Mucosa of rectum (tissue), 2 donors: ENCODE measurements at regions not wholly inside any gene's neighbourhood (a gene's known extent, or its start where the extent isn't known, plus 50 kb on each side); places are given as distances from the start of the nearest gene placed in this dataset.
A peak's percentile ranks its signal among the peaks of the same experiment; 100 is the strongest.

Source experiments
- H3K27ac ChIP-seq, 2 donors: one replicate each; pipeline ENCODE4 v1.7.0; 2013; ENCODE audit warnings: inconsistent platforms in 2 of 2, low read depth in 2 of 2, low read length in 2 of 2
- H3K27me3 ChIP-seq, 2 donors: one replicate each; pipeline ENCODE4 v1.7.0; 2013; ENCODE audit warnings: low read length in 2 of 2; ENCODE audit not compliant: control insufficient read depth in 2 of 2, insufficient read depth in 2 of 2
- H3K36me3 ChIP-seq, 2 donors: one replicate each; pipeline ENCODE4 v1.7.0; 2013; ENCODE audit warnings: low read length in 2 of 2; ENCODE audit not compliant: control insufficient read depth in 2 of 2, insufficient read depth in 2 of 2
- H3K4me1 ChIP-seq, 2 donors: one replicate each; pipeline ENCODE4 v1.7.0; 2013; ENCODE audit warnings: low read length in 2 of 2, mild to moderate bottlenecking in 1 of 2; ENCODE audit not compliant: control insufficient read depth in 2 of 2, insufficient read depth in 2 of 2
- H3K4me3 ChIP-seq, 2 donors: one replicate each; pipeline ENCODE4 v1.7.0; 2013; ENCODE audit warnings: low read length in 2 of 2
- H3K9ac ChIP-seq, 2 donors: one replicate each; pipeline ENCODE4 v1.7.0; 2013; ENCODE audit warnings: low read length in 2 of 2, low read depth in 1 of 2, mild to moderate bottlenecking in 1 of 2
- H3K9me3 ChIP-seq, 2 donors: one replicate each; pipeline ENCODE4 v1.7.0; 2013; ENCODE audit warnings: low read length in 2 of 2; ENCODE audit not compliant: control insufficient read depth in 2 of 2
- donor health status: healthy.
- donor health status: Normal muscosa, but diverticular disease.

- Histone ChIP-seq H3K9me3 (no peaks in the 10 kb centered on the region), H3K4me1 (no peaks in the 10 kb centered on the region), H3K4me3 (no peak overlapping the region), H3K36me3 (no peaks in the 10 kb centered on the region), H3K9ac (no peak overlapping the region), H3K27ac (no peak overlapping the region), H3K27me3 (no peaks in the 10 kb centered on the region)
Measured at GRCh38 chr7:54827734-54828133, 68.7 kb upstream of the SEC61G start.

- no peaks in the 10 kb centered on the region for H3K4me1 ChIP-seq
- no peak overlapping the region for H3K27ac ChIP-seq
- H3K9me3 ChIP-seq, result no peaks in the 10 kb centered on the region
- no peak overlapping the region for H3K4me3 ChIP-seq
- H3K27me3 ChIP-seq, result no peaks in the 10 kb centered on the region
- H3K9ac ChIP-seq, result no peak overlapping the region
- H3K36me3 ChIP-seq, result no peaks in the 10 kb centered on the region
Measured at GRCh38 chr7:54831046-54831643, 72.1 kb upstream of the SEC61G start.

GRCh38 chr7:54831644-54832095 lies 72.7 kb upstream of the SEC61G start:
- Histone ChIP-seq H3K9me3 (no peaks in the 10 kb centered on the region), H3K36me3 (no peaks in the 10 kb centered on the region), H3K9ac (no peak overlapping the region), H3K4me1 (no peaks in the 10 kb centered on the region), H3K27me3 (no peaks in the 10 kb centered on the region), H3K4me3 (no peak overlapping the region), H3K27ac (no peak overlapping the region)

- H3K27ac ChIP-seq, result no peak overlapping the region
- H3K9ac ChIP-seq, result no peak overlapping the region
- no peaks in the 10 kb centered on the region for H3K4me1 ChIP-seq
- no peaks in the 10 kb centered on the region for H3K27me3 ChIP-seq
- no peak overlapping the region for H3K4me3 ChIP-seq
- no peaks in the 10 kb centered on the region for H3K9me3 ChIP-seq
- no peaks in the 10 kb centered on the region for H3K36me3 ChIP-seq
Measured at GRCh38 chr7:54833001-54833467, 74.0 kb upstream of the SEC61G start.

GRCh38 chr7:54837168-54837567 lies 78.2 kb upstream of the SEC61G start:
- Histone ChIP-seq H3K4me1 (peaks cover 0 to 2% of the 10 kb centered on the region in 2 donors), H3K27me3 (no peaks in the 10 kb centered on the region), H3K27ac (no peak overlapping the region), H3K9ac (no peak overlapping the region), H3K4me3 (no peak overlapping the region), H3K9me3 (no peaks in the 10 kb centered on the region), H3K36me3 (no peaks in the 10 kb centered on the region)

DNA sequence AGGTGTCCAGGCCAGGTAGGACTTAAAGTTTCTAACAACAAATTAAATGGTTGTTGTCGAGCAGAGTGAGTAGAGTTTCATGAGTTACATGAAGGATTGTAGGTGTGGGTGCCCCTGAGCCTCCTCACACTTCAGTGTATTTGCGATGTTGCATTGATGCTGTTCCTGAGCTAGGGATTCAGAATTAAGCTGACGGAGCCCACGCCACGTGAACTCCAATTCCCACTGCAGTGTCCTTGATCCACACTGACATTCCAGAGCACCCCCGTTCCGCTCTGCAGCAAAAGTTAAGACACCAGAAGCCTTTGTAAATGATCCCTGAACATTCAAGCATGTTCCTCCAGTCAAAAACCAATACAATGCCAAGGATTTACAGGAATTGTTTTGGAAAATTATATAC lies 78.8 kb upstream of the SEC61G start:
- Histone ChIP-seq H3K4me3 (no peak overlapping the region), H3K9ac (no peak overlapping the region), H3K36me3 (no peaks in the 10 kb centered on the region), H3K27ac (peak overlapping the region in 1 of 2 donors; percentile 9), H3K9me3 (no peaks in the 10 kb centered on the region), H3K27me3 (no peaks in the 10 kb centered on the region), H3K4me1 (peaks cover 0 to 2% of the 10 kb centered on the region in 2 donors)

GRCh38 chr7:54838175-54838910 lies 79.3 kb upstream of the SEC61G start:
- Histone ChIP-seq H3K9me3 (no peaks in the 10 kb centered on the region), H3K36me3 (no peaks in the 10 kb centered on the region), H3K4me1 (peaks cover 0 to 2% of the 10 kb centered on the region in 2 donors), H3K9ac (no peak overlapping the region), H3K27ac (no peak overlapping the region), H3K27me3 (no peaks in the 10 kb centered on the region), H3K4me3 (no peak overlapping the region)

GRCh38 chr7:54839575-54840213 lies 80.7 kb upstream of the SEC61G start:
- no peak overlapping the region for H3K4me3 ChIP-seq
- H3K27me3 ChIP-seq, result no peaks in the 10 kb centered on the region
- H3K9me3 ChIP-seq, result no peaks in the 10 kb centered on the region
- no peaks in the 10 kb centered on the region for H3K36me3 ChIP-seq
- H3K9ac ChIP-seq, result no peak overlapping the region
- H3K27ac ChIP-seq, result no peak overlapping the region
- peaks cover 0 to 2% of the 10 kb centered on the region in 2 donors for H3K4me1 ChIP-seq

GRCh38 chr7:54841772-54842697 lies 83.0 kb upstream of the SEC61G start:
- no peak overlapping the region for H3K9ac ChIP-seq

More at GRCh38 chr7:54841772-54842697, 83.0 kb upstream of the SEC61G start:
- Histone ChIP-seq H3K9me3 (no peaks in the 10 kb centered on the region), H3K4me3 (no peak overlapping the region), H3K36me3 (no peaks in the 10 kb centered on the region), H3K4me1 (peaks cover 0 to 2% of the 10 kb centered on the region in 2 donors), H3K27me3 (no peaks in the 10 kb centered on the region), H3K27ac (no peak overlapping the region)
